ENCODE measurements at regions not wholly inside any gene's neighbourhood (a gene's known extent, or its start where the extent isn't known, plus 50 kb on each side); places are given as distances from the start of the nearest gene placed in this dataset.
"Not testable (repeated sequence)": the region's sequence is repeated elsewhere in the genome, so short reads cannot be mapped to it uniquely, and the experiment has no call there.

DNA sequence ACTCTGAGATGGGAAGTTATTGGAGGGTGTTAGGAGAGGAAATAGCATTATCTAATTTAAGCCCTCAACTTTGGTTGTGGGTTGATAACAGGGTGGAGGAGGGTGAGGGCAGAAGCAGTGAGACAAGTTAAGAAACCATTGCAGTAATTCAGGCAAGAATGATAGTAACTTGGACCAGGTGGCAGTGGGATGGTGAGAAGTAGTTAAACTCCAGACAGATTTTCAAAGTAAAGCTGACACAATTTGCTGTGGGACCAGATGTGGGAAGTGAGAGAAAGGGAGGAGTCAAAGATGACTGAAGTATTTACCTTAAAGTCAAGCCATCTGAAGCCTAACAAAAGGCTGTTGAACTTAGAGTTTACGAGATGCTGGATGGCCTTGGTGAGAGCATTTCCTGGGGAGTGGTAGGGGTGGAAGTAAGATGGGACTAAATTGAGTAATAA, 163.2 kb upstream of the KLF7 start:
- DNase-seq (ENCODE audit: low read depth): no peak

GRCh38 chr2:207330912-207331311, 165.2 kb upstream of the KLF7 start:
- DNase-seq (ENCODE audit: low read depth): no peak

GRCh38 chr2:207331674-207332073, 165.9 kb upstream of the KLF7 start:
- DNase-seq (ENCODE audit: low read depth): no peak

- DNase-seq (ENCODE audit: low read depth): no peak
These were observed 166.9 kb upstream of the KLF7 start for GRCh38 chr2:207332480-207333212.

DNA sequence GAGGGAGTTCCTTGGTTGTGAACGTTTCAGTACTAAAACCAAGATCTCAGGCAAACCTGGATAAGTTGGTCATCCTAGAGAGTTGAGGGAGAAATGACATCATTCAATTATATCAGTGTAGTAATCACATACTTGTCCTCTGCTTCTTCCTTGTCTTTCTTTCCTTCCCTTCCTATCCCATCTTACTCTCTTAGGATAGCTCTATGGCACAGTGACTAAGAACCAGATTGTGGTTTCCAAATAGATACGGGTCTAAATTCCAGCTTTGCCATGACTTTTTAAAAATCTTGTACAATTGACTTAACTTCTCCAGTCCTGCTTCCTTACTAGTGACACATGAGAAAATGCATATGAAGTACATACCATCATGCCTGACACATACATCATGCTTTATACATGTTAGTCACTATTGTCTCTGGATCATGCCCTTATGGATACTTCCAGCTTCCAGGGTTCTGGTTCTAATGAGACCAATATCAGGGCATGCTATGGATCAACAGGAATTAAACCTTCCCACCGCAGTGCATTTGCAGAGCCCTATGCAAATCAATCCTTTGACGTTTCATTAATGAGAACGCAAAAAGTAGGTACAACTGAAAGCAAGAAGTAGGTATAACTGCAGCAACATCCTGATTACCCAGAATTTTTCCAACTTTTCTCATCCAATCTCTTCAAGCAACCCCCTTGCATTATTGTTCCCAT, 168.0 kb upstream of the KLF7 start:
- no peak for DNase-seq (ENCODE audit: low read depth)

DNA sequence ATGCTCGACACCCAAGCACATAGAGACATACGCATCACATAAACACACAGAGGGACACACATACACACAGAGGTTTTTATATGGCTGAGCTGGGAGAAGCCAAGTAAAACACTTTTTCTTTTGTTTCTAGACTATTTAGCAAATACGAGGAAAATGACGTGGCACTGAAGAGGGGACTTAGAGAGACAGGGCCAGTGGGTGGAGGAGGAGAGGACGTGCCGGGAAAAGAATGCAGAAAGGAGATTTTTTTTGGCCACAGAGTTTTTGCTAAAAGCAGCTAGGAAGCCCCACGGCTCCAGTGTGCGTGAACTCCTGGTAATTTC, 168.5 kb upstream of the KLF7 start:
- DNase-seq (ENCODE audit: low read depth): no peak

GRCh38 chr2:207334624-207335371, 169.1 kb upstream of the KLF7 start:
- no peak for DNase-seq (ENCODE audit: low read depth)

GRCh38 chr2:207337234-207338219, 171.8 kb upstream of the KLF7 start:
- no peak for DNase-seq (ENCODE audit: low read depth)

DNA sequence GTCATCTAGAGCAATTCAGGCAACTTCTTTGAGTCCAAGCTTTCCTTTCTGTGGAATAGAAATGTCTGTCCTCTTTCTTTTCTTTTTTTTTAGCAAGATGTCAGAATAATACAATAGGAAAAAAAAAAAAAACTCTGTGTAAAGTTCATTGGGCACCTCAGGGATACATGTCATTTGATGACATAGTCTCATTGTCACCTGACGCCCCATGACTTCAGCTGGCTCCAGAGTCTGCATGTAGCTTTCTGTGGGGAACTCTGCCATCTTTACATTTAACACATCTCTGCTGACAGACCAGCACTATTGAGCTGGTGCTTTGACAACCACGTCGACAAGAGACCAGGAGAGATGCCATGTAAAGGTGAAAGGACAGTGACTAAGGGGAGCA, 172.5 kb upstream of the KLF7 start:
- DNase-seq (ENCODE audit: low read depth): no peak

DNA sequence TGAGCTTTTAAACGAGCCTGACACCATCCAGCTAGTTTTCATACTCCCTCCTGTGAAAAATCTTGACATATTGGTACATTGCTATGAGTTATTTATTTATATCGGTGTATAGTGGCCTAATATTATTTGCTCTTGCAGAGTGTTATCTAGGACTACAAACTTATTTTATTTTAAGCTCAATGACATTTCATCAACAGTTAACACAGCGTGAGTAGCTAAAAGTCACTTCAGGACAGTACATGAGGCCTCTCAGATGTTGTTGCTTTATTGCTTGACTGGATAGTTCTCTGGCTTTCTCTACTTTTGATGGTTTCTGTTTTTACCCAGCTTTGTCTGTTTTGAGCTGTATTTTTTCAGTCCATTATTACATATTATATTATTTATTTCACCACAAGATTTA, 172.9 kb upstream of the KLF7 start:
- DNase-seq (ENCODE audit: low read depth): no peak

- no peak for DNase-seq (ENCODE audit: low read depth)
These were observed 175.5 kb upstream of the KLF7 start for GRCh38 chr2:207341112-207341750.

DNA sequence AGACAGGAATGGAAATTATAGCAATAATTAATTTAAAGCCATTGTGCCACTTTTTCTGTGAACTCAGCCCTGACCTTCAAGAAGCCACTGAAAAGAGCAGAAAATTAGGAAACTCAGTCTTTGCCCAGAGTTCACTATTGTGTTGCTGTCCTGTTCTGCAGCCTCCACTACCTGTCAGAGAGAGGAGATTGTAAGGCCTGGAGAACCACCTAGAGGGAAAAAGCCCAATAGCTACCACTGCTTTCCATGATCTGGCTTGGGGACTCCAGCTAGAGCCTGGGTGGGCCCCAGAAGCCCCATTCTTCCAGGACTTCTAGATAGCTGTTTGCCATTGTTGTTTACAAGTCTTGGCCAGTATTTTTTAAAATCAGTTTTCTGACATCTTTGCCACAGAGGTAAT, 176.1 kb upstream of the KLF7 start:
- no peak for DNase-seq (ENCODE audit: low read depth)

DNA sequence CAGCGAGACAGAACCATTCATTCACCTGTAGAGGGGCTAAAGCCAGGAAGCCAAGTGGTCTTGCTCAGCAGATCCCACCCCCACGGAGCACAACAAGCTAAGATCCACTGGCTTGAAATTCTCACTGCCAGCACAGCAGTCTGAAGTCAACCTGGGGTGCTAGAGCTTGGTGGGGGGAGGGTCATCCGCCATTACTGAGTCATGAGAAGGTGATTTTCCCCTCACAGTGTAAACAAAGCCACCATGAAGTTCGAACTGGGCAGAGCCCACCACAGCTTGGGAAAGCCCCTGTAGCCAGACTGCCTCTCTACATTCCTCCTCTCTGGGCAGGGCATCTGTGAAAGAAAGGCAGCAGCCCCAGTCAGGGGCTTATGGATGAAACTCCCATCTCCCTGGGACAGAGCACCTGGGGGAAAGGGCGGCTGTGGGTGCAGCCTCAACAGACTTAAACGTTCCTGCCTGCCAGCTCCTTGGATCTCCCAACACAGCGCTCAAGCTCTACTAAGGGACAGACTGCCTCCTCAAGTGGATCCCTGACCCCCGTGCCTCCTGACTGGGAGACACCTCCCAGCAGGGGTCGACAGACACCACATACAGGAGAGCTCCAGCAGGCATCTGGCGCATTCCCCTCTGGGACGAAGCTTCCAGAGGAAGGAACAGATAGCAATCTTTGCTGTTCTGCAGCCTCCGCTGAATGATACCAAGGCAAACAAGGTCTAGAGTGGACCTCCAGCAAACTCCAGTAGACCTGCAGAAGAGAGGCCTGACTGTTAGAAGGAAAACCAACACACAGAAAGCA, 179.0 kb upstream of the KLF7 start:
- not testable (repeated sequence) for DNase-seq (ENCODE audit: low read depth)

GRCh38 chr2:207351171-207351570, 178.6 kb upstream of the CREB1 start:
- DNase-seq (ENCODE audit: low read depth): no peak

- no peak for DNase-seq (ENCODE audit: low read depth)
These were observed 176.6 kb upstream of the CREB1 start for GRCh38 chr2:207352978-207353671.

- no peak for DNase-seq (ENCODE audit: low read depth)
These were observed 175.9 kb upstream of the CREB1 start for GRCh38 chr2:207353836-207354235.

- no peak for DNase-seq (ENCODE audit: low read depth)
These were observed 175.3 kb upstream of the CREB1 start for GRCh38 chr2:207354462-207354861.

DNA sequence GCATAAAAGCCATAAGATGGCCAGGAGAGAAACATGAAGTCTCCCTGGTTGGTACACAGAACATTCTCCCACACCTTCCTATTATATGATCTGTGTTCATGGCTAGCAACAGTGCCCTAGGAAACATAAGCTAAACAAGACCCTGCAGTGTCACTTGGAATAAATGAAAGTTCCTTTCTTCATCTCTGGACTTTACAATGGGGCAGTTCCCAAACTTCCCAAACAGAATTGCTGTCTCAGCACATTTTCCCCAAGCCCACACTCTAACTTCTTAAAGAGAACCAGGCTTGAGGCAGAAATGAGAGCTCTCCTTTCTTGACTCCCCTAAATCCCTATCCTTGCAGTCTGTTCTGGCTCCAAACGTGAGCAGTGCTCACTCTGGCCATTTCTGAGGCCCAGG, 173.2 kb upstream of the CREB1 start:
- DNase-seq (ENCODE audit: low read depth): no peak

- no peak for DNase-seq (ENCODE audit: low read depth)
These were observed 172.5 kb upstream of the CREB1 start for GRCh38 chr2:207357216-207357615.

- DNase-seq (ENCODE audit: low read depth): no peak
These were observed 167.0 kb upstream of the CREB1 start for GRCh38 chr2:207362716-207363115.

Measured in stimulated activated CD8-positive, alpha-beta memory T cell treated with anti-CD3 and anti-CD28 coated beads, Interleukin-12 subunit alpha, Interleukin-12 subunit beta, amount 100 ng/mL, for 1 hour (primary cell).